GM12878 (cell line): ENCODE measurements at regions not wholly inside any gene's neighbourhood (a gene's known extent, or its start where the extent isn't known, plus 50 kb on each side); places are given as distances from the start of the nearest gene placed in this dataset.

Experiments
- ATAC-seq: fragments of 200-7000 bp; cut with Tn5 transposase; 3 replicates; pipeline ENCODE4 v1.9.1; 2020; ENCODE audit warnings: mild to moderate bottlenecking, moderate library complexity
- BruUV-seq: library from RNA; stranded (reverse); fragments of 400-500 nt; replicated peaks from 2 replicates; lab custom pipeline; 2021; lab: Mats Ljungman, UMichigan
- CTCF ChIA-PET: fragments of 300-600 bp; sonication (Branson Sonifier 250); formaldehyde crosslinking; extraction: SDS; loops from one replicate; lab custom pipeline; 2021; ENCODE audit warnings: inconsistent platforms; lab: Yijun Ruan, JAX
- POLR2A ChIA-PET: fragments of 350-600 bp; formaldehyde crosslinking; extraction: SDS; loops from one replicate; lab custom pipeline; 2021; ENCODE audit warnings: inconsistent platforms; lab: Charles Lee
- RAD21 ChIA-PET: fragments of 300-600 bp; sonication (Branson Sonifier 250); formaldehyde crosslinking; loops from one replicate; lab custom pipeline; 2023; ENCODE audit warnings: antibody characterized with exemption; ENCODE audit not compliant: unreplicated experiment; lab: Charles Lee
- SMC1A ChIA-PET: fragments of 300-600 bp; sonication (Branson Sonifier 250); formaldehyde crosslinking; loops from one replicate; lab custom pipeline; 2023; ENCODE audit not compliant: unreplicated experiment, uncharacterized antibody; lab: Charles Lee
- DNase-seq: peaks from one replicate; pipeline ENCODE4 v3.0.0-alpha.2; 2011; ENCODE audit warnings: low read depth, low spot score
- FAIRE-seq: peaks from 3 replicates; lab custom pipeline; 2011; peaks lifted over from hg19 to GRCh38; lab: Jason Lieb, UNC
- H2AFZ ChIP-seq: 2 replicates; pipeline ENCODE4 v1.6.0; 2011; ENCODE audit warnings: low read depth, low read length, control low read depth; ENCODE audit not compliant: control insufficient read depth
- H3K27ac ChIP-seq: 2 replicates; pipeline ENCODE4 v1.5.1; 2011; ENCODE audit warnings: control low read depth; ENCODE audit not compliant: control insufficient read depth, insufficient read depth
- H3K27me3 ChIP-seq, 2 experiments: replicated peaks in 1 of 2; 2 replicates each; pipeline versions ENCODE4 v1.6.0 to v1.6.1; 2011; ENCODE audit warnings: low read length in 1 of 2; ENCODE audit not compliant: control insufficient read depth in 2 of 2, insufficient read depth in 2 of 2
- H3K36me3 ChIP-seq, 2 experiments: 2 replicates each; pipeline ENCODE4 v1.5.1; 2011; ENCODE audit warnings: low read length in 1 of 2; ENCODE audit not compliant: control insufficient read depth in 2 of 2, insufficient read depth in 2 of 2
- H3K4me1 ChIP-seq: 2 replicates; pipeline ENCODE4 v1.6.1; 2011; ENCODE audit warnings: mild to moderate bottlenecking, low read length, moderate library complexity, mixed read lengths; ENCODE audit not compliant: control insufficient read depth, insufficient read depth
- H3K4me2 ChIP-seq: 2 replicates; pipeline ENCODE4 v1.6.0; 2011; ENCODE audit warnings: control low read depth; ENCODE audit not compliant: control insufficient read depth, insufficient read depth
- H3K4me3 ChIP-seq: fragments of 200-600 bp; sonication (generic); 2 replicates; pipeline ENCODE4 v1.5.1; 2016
- H3K79me2 ChIP-seq: 2 replicates; pipeline ENCODE4 v1.6.0; 2011; ENCODE audit warnings: low read length; ENCODE audit not compliant: control insufficient read depth, insufficient read depth
- H3K9ac ChIP-seq: 2 replicates; pipeline ENCODE4 v1.8.0; 2011; ENCODE audit warnings: low read length, control low read depth, mixed read lengths; ENCODE audit not compliant: control insufficient read depth, insufficient read depth
- H3K9me3 ChIP-seq: replicated peaks from 3 replicates; pipeline ENCODE4 v1.5.1; 2011; ENCODE audit warnings: mild to moderate bottlenecking, low read length; ENCODE audit not compliant: control insufficient read depth, insufficient read depth
- H4K20me1 ChIP-seq: 2 replicates; pipeline ENCODE4 v1.6.0; 2011; ENCODE audit not compliant: control insufficient read depth, insufficient read depth
- CREM ChIP-seq: IDR thresholded peaks from 2 replicates; pipeline ENCODE4 v1.6.1; 2014; ENCODE audit warnings: antibody characterized with exemption, low read depth
- E2F8 ChIP-seq: fragments of 450-650 bp; IDR thresholded peaks from 2 replicates; pipeline ENCODE4 v1.6.1; 2018; ENCODE audit warnings: mild to moderate bottlenecking, low read depth, moderate library complexity; ENCODE audit not compliant: partially characterized antibody
- E4F1 ChIP-seq: fragments of 450-650 bp; IDR thresholded peaks from 2 replicates; pipeline ENCODE4 v1.6.1; 2018; ENCODE audit warnings: borderline replicate concordance, mild to moderate bottlenecking; ENCODE audit not compliant: partially characterized antibody
- HSF1 ChIP-seq: fragments of 150-350 bp; IDR thresholded peaks from 2 replicates; pipeline ENCODE4 v1.6.1; 2014; ENCODE audit warnings: mild to moderate bottlenecking, low read depth, low read length
- KDM1A ChIP-seq: fragments of 200-600 bp; sonication (generic); IDR thresholded peaks from 2 replicates; pipeline ENCODE4 v1.6.1; 2016; ENCODE audit warnings: borderline replicate concordance
- MLLT1 ChIP-seq: fragments of 450-650 bp; IDR thresholded peaks from 2 replicates; pipeline ENCODE4 v1.6.1; 2016; ENCODE audit warnings: mild to moderate bottlenecking
- MYB ChIP-seq: fragments of 150-350 bp; IDR thresholded peaks from 2 replicates; pipeline ENCODE4 v1.6.1; 2014; ENCODE audit warnings: mild to moderate bottlenecking, low read depth, low read length, borderline replicate concordance
- NFYA ChIP-seq: IDR thresholded peaks from 2 replicates; pipeline ENCODE4 v1.6.1; 2011; ENCODE audit warnings: low read depth, mild to moderate bottlenecking, low read length, improper control_type of control experiment, borderline replicate concordance
- NFYB ChIP-seq: IDR thresholded peaks from 2 replicates; pipeline ENCODE4 v1.6.1; 2011; ENCODE audit warnings: low read depth, mild to moderate bottlenecking, low read length, improper control_type of control experiment, moderate library complexity; ENCODE audit not compliant: insufficient read depth
- TCF7 ChIP-seq: IDR thresholded peaks from 2 replicates; pipeline ENCODE4 v1.6.1; 2014; ENCODE audit warnings: antibody characterized with exemption, borderline replicate concordance
- ZBTB33 ChIP-seq: fragments of 450-650 bp; IDR thresholded peaks from 2 replicates; pipeline ENCODE4 v1.6.1; 2017; ENCODE audit warnings: mild to moderate bottlenecking
- WGBS: methylation state at CpG from one replicate; pipeline ENCODE4 v1.1.6; 2016; ENCODE audit warnings: low lambda C conversion rate; ENCODE audit not compliant: insufficient replicate concordance, insufficient coverage; ENCODE audit errors: missing lambda C conversion rate; 5-methylcytosine and 5-hydroxymethylcytosine counted together
- in situ Hi-C: fragments of 300-500 bp; cut with MboI; formaldehyde crosslinking; loops from 9 replicates; pipeline ENCODE4 v1.14.3; 2018; ENCODE audit warnings: mixed read lengths
- intact Hi-C: fragments of 100-400 bp; cut with micrococcal nuclease; formaldehyde crosslinking; loops from one replicate; pipeline ENCODE4 v1.14.2; 2022; ENCODE audit not compliant: unreplicated experiment

GRCh38 chr9:11868795-11869194 is 824.4 kb upstream of the TYRP1 start:
- CTCF ChIA-PET = no interaction called here
- ATAC-seq (peak; percentile 27; the same call in 1 of the 3 replicates), FAIRE-seq (no peak), DNase-seq (no peak)
- RAD21 ChIA-PET = no interaction called here
- H3K4me3 ChIP-seq = no peak overlapping the region
- H3K4me2 ChIP-seq = no peak overlapping the region
- no peaks in the 10 kb centered on the region for H4K20me1 ChIP-seq
- no peak overlapping the region for H3K9ac ChIP-seq
- BruUV-seq = no TSS peak
- no peak overlapping the region for H2AFZ ChIP-seq
- no peaks in the 10 kb centered on the region for H3K79me2 ChIP-seq
- no peaks in the 10 kb centered on the region for H3K4me1 ChIP-seq
- WGBS = 13% methylated on average over 1 of the region's 1 CpG
- no peak overlapping the region for H3K27ac ChIP-seq
- intact Hi-C loops = no loop called here
- no peaks in the 10 kb centered on the region for H3K36me3 ChIP-seq
- no peaks in the 10 kb centered on the region for H3K27me3 ChIP-seq
- SMC1A ChIA-PET = no interaction called here
- no peaks in the 10 kb centered on the region for H3K9me3 ChIP-seq
- POLR2A ChIA-PET = no interaction called here
- in situ Hi-C loops = no loop called here
- TF ChIP-seq TCF7 (no peak), MYB (no peak), HSF1 (no peak), E4F1 (no peak), KDM1A (no peak), NFYB (no peak), CREM (no peak), ZBTB33 (no peak), E2F8 (no peak), MLLT1 (no peak), NFYA (no peak)
